Heart right ventricle (tissue), 16 donors: ENCODE measurements at regions not wholly inside any gene's neighbourhood (a gene's known extent, or its start where the extent isn't known, plus 50 kb on each side); places are given as distances from the start of the nearest gene placed in this dataset.
A peak's percentile ranks its signal among the peaks of the same experiment; 100 is the strongest.

Source experiments
- ATAC-seq, 8 donors: fragments of 200-7000 bp; cut with Tn5 transposase; one replicate each; pipeline ENCODE4 v1.9.1; 2020; ENCODE audit warnings: mild to moderate bottlenecking in 8 of 8, moderate library complexity in 8 of 8, moderate number of reproducible peaks in 1 of 8
- DNase-seq, 2 donors: peaks; one replicate each; pipeline ENCODE4 v3.0.0-alpha.2; 2020
- H3K27ac ChIP-seq, 10 donors: fragments of 200-600 bp; sonication (generic) in 2 of 10; one replicate each; pipeline versions ENCODE4 v1.5.0 to v1.8.0; 2020 to 2022; ENCODE audit warnings: mild to moderate bottlenecking in 3 of 10
- H3K27me3 ChIP-seq, 7 donors: fragments of 200-600 bp; one replicate each; pipeline ENCODE4 v1.8.0; 2021 to 2022; ENCODE audit warnings: mild to moderate bottlenecking in 2 of 7
- H3K36me3 ChIP-seq, 9 donors: fragments of 200-600 bp; sonication (generic) in 1 of 9; one replicate each; pipeline versions ENCODE4 v1.5.0 to v1.8.0; 2020 to 2022; ENCODE audit warnings: mild to moderate bottlenecking in 2 of 9
- H3K4me1 ChIP-seq, 9 donors: fragments of 200-600 bp; sonication (generic) in 1 of 9; one replicate each; pipeline versions ENCODE4 v1.5.0 to v1.8.0; 2020 to 2022; ENCODE audit warnings: mild to moderate bottlenecking in 4 of 9
- H3K4me3 ChIP-seq, 10 donors: fragments of 200-600 bp; sonication (generic) in 2 of 10; one replicate each; pipeline versions ENCODE4 v1.5.0 to v1.8.0; 2020 to 2022; ENCODE audit warnings: mild to moderate bottlenecking in 7 of 10, moderate library complexity in 2 of 10
- H3K9me3 ChIP-seq, 11 donors: fragments of 200-600 bp in 10 of 11; sonication (generic) in 2 of 11; one replicate each; pipeline versions ENCODE4 v1.5.0 to v1.8.0; 2013 to 2022; ENCODE audit warnings: mild to moderate bottlenecking in 2 of 11, control low read depth in 1 of 11, moderate library complexity in 1 of 11
- CTCF ChIP-seq, 9 donors: fragments of 200-600 bp; sonication (generic) in 2 of 9; IDR thresholded peaks; one replicate each; pipeline versions ENCODE4 v1.5.0 to v1.8.0; 2021 to 2022; ENCODE audit warnings: antibody characterized with exemption in 9 of 9, mild to moderate bottlenecking in 5 of 9, moderate library complexity in 1 of 9
- WGBS, 2 donors: extraction: QIAGEN DNeasy Blood & Tissue Kit; methylation state at CpG; one replicate each; pipeline ENCODE4 v1.1.7; 2013; ENCODE audit warnings: inconsistent platforms in 1 of 2; 5-methylcytosine and 5-hydroxymethylcytosine counted together
- intact Hi-C, 10 donors: fragments of 100-400 bp; cut with DNase I; formaldehyde crosslinking; loops; one replicate each; pipeline versions ENCODE4 v1.11.1 to v1.14.2; 2022
- donor health status: Arrhythmogenic right ventricular cardiomyopathy.
- donor health status: ischemic (EF 13 %, LVEDD 7.1; RV severe dilation, severe dysfunction).
- donor health status: healthy with polysubstance abuse.
- donor health status: DM: no; HTN: yes; CAD: no.
- donor health status: DM: no; HTN: no; CAD: no.
- donor health status: ischemic (EF 25% LVEDD 6.9; RV normal size, moderate dysfunction).
- donor health status: ischemic (EF 25% LVEDD 5.7; RV mildly dilated, moderate dysfunction).
- donor health status: healthy.
- donor health status: DM: yes; HTN: yes; CAD: no.
- donor health status: Ischemic cardiomyopathy.
- donor health status: ischemic (EF 35%, LVEDD 5.7; RV mildly dilated, moderate dysfunction).
- donor health status: nonischemic (EF 11% LVEDD 7.7; RV severe dilation, severe dysfunction).
- donor health status: DM: yes; HTN: yes; CAD: no.
- donor health status: PGD.
- donor health status: ischemic (EF 29% LVEDD 5.4; RV normal size, mild dysfunction).
- donor health status: nonischemic (EF 23%, LVEDD 6.1; RV moderate dilation, normal function).

GRCh38 chr1:173400387-173400995, 76.6 kb upstream of the PRDX6 start:
- intact Hi-C loops: loop anchor here in 2 of 10 donors (10.0 kb wide), 2 partner anchors 146 to 656 kb away; no protein-coding TSS in a partner anchor
- WGBS, 2 donors: 58 to 67% methylated on average over 1 of the region's 1 CpG
- DNase-seq: no peak
- no peak for TF ChIP-seq CTCF (IDR thresholded peaks at IDR 0.05)
- ATAC-seq: no peak
- Histone ChIP-seq H3K4me1 (peaks cover 0 to 15% (median 0%) of the 10 kb centered on the region in 9 donors), H3K36me3 (no peaks in the 10 kb centered on the region), H3K27me3 (no peaks in the 10 kb centered on the region), H3K9me3 (no peaks in the 10 kb centered on the region), H3K4me3 (no peak overlapping the region), H3K27ac (no peak overlapping the region)

- DNase-seq: no peak
- H3K27me3 ChIP-seq: no peaks in the 10 kb centered on the region
- no peak overlapping the region for H3K4me3 ChIP-seq
- intact Hi-C loops: loop anchor here in 2 of 10 donors (10.0 kb wide), 2 partner anchors 149 to 659 kb away; no protein-coding TSS in a partner anchor
- peaks cover 0 to 25% (median 2%) of the 10 kb centered on the region in 9 donors for H3K4me1 ChIP-seq
- no peaks in the 10 kb centered on the region for H3K9me3 ChIP-seq
- no peak for TF ChIP-seq CTCF (IDR thresholded peaks at IDR 0.05)
- WGBS, 2 donors: 93 to 97% methylated on average over 3 of the region's 3 CpGs
- H3K36me3 ChIP-seq: no peaks in the 10 kb centered on the region
- no peak overlapping the region for H3K27ac ChIP-seq
- no peak for ATAC-seq
Observed at GRCh38 chr1:173403996-173404395, 73.1 kb upstream of the PRDX6 start.

- Histone ChIP-seq H3K27ac (no peak overlapping the region), H3K36me3 (peaks cover 0 to 1% (median 0%) of the 10 kb centered on the region in 9 donors), H3K9me3 (no peaks in the 10 kb centered on the region), H3K4me3 (no peak overlapping the region), H3K4me1 (peaks cover 0 to 35% (median 10%) of the 10 kb centered on the region in 9 donors), H3K27me3 (no peaks in the 10 kb centered on the region)
- DNase-seq (no peak), ATAC-seq (peak in 4 of 8 donors; percentile 49 to 57 (median 52))
- intact Hi-C loops: loop anchor here in 2 of 10 donors (10.0 kb wide), 2 partner anchors 150 to 660 kb away; no protein-coding TSS in a partner anchor
- TF ChIP-seq CTCF (IDR thresholded peaks at IDR 0.05): no peak
Observed at GRCh38 chr1:173405281-173405680, 71.9 kb upstream of the PRDX6 start.

GRCh38 chr1:173405834-173406233, 71.3 kb upstream of the PRDX6 start:
- DNase-seq (no peak), ATAC-seq (no peak)
- Histone ChIP-seq H3K36me3 (peaks cover 0 to 6% (median 0%) of the 10 kb centered on the region in 9 donors), H3K4me3 (no peak overlapping the region), H3K27me3 (no peaks in the 10 kb centered on the region), H3K9me3 (no peaks in the 10 kb centered on the region), H3K27ac (no peak overlapping the region), H3K4me1 (peaks cover 0 to 35% (median 10%) of the 10 kb centered on the region in 9 donors)
- TF ChIP-seq CTCF (IDR thresholded peaks at IDR 0.05): no peak
- intact Hi-C loops: loop anchor here in 2 of 10 donors (10.0 kb wide), 2 partner anchors 151 to 661 kb away; no protein-coding TSS in a partner anchor
- 87 to 91% methylated on average over 3 of the region's 3 CpGs for WGBS, 2 donors
